ENCODE measurements at regions not wholly inside any gene's neighbourhood (a gene's known extent, or its start where the extent isn't known, plus 50 kb on each side); places are given as distances from the start of the nearest gene placed in this dataset.

DNA sequence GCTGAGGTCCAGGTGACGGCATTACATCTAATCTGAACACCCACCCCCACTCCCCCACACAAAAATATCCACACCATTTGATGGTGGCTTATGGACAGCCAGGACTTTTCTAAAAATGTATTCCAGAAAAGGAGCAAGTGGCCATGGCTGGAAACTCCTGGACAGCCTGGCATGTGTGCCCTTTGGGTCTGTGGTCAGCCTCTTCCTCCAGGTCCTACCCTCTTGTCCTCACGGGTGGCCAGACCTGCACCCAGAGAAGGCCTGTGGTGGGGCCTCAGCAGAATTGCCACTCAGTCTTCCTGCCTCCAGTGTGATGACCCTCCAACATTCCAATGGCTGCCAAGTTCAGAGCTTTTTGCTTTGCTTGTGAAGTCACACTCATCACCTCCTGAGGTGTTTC lies 600.6 kb downstream of the AJAP1 start:
- 85 to 96% (median 90%) methylated on average over 2 of the region's 2 CpGs for WGBS, 5 donors
- intact Hi-C loops (cut with DNase I; ENCODE audit: low total_unique reads), result no loop called here
- H3K27me3 ChIP-seq, result peaks cover 0 to 8% (median 0%) of the 10 kb centered on the region in 3 donors
- H3K27ac ChIP-seq, result no peak overlapping the region
- TF ChIP-seq POLR2AphosphoS5 (IDR thresholded peaks at IDR 0.05) (no peak), EP300 (IDR thresholded peaks at IDR 0.05) (no peak), CTCF (IDR thresholded peaks at IDR 0.05) (no peak), POLR2A (IDR thresholded peaks at IDR 0.05) (no peak)
- no peaks in the 10 kb centered on the region for H3K4me1 ChIP-seq
- H3K9me3 ChIP-seq, result peaks cover 0 to 23% (median 16%) of the 10 kb centered on the region in 4 donors
- no peaks in the 10 kb centered on the region for H3K36me3 ChIP-seq
- H3K4me3 ChIP-seq, result no peak overlapping the region
- peak in 1 of 2 donors; percentile 8 for DNase-seq

- Histone ChIP-seq H3K36me3 (no peaks in the 10 kb centered on the region), H3K4me1 (no peaks in the 10 kb centered on the region), H3K9me3 (peaks cover 0 to 22% (median 8%) of the 10 kb centered on the region in 4 donors), H3K27ac (no peak overlapping the region), H3K27me3 (peaks cover 0 to 14% (median 0%) of the 10 kb centered on the region in 3 donors), H3K4me3 (no peak overlapping the region)
- 83 to 91% (median 86%) methylated on average over 15 of the region's 15 CpGs for WGBS, 5 donors
- intact Hi-C loops (cut with DNase I; ENCODE audit: low total_unique reads), result no loop called here
- TF ChIP-seq CTCF (IDR thresholded peaks at IDR 0.05), result no peak
- TF ChIP-seq POLR2A (IDR thresholded peaks at IDR 0.05), result no peak
- no peak for TF ChIP-seq EP300 (IDR thresholded peaks at IDR 0.05)
- TF ChIP-seq POLR2AphosphoS5 (IDR thresholded peaks at IDR 0.05), result no peak
- DNase-seq, result peak in 1 of 2 donors; percentile 24
These were observed 599.8 kb downstream of the AJAP1 start for GRCh38 chr1:5254131-5254725.

DNA sequence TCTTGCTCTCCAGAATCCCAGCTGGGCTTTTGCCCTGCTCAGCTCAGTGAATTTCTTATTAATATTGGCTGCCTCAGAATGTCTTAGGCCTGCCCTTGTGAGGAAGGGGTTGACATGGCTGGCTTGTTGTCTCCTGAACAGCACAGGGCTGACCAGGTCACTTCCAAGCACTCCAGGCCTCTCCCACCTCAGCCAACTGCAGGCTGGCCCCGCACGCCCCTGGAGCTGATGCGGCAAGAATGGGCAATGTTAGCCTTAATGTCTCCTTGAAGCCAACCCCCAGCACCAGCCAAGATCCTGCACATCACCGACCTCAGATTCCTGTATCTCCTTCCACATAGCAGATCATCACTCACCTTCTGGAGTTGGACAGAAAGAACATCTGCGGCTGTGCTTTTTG lies 598.6 kb downstream of the AJAP1 start:
- H3K9me3 ChIP-seq, result peaks cover 0 to 17% (median 3%) of the 10 kb centered on the region in 4 donors
- H3K36me3 ChIP-seq, result no peaks in the 10 kb centered on the region
- H3K4me1 ChIP-seq, result no peaks in the 10 kb centered on the region
- no peak overlapping the region for H3K4me3 ChIP-seq
- H3K27ac ChIP-seq, result no peak overlapping the region
- TF ChIP-seq CTCF (IDR thresholded peaks at IDR 0.05), result no peak
- TF ChIP-seq POLR2A (IDR thresholded peaks at IDR 0.05), result no peak
- no peak for TF ChIP-seq EP300 (IDR thresholded peaks at IDR 0.05)
- TF ChIP-seq POLR2AphosphoS5 (IDR thresholded peaks at IDR 0.05), result no peak
- H3K27me3 ChIP-seq, result peaks cover 0 to 14% (median 0%) of the 10 kb centered on the region in 3 donors
- intact Hi-C loops (cut with DNase I; ENCODE audit: low total_unique reads), result no loop called here
- DNase-seq, result peak in 1 of 2 donors; percentile 24
- 83 to 100% (median 94%) methylated on average over 3 to 5 of the region's 5 CpGs for WGBS, 5 donors

GRCh38 chr1:5250336-5250735 lies 595.9 kb downstream of the AJAP1 start:
- DNase-seq, result peak in 1 of 2 donors; percentile 3
- no peaks in the 10 kb centered on the region for H3K4me1 ChIP-seq
- H3K27ac ChIP-seq, result no peak overlapping the region
- intact Hi-C loops (cut with DNase I; ENCODE audit: low total_unique reads), result no loop called here
- peaks cover 0 to 21% (median 4%) of the 10 kb centered on the region in 4 donors for H3K9me3 ChIP-seq
- H3K36me3 ChIP-seq, result no peaks in the 10 kb centered on the region
- H3K4me3 ChIP-seq, result no peak overlapping the region
- TF ChIP-seq POLR2A (IDR thresholded peaks at IDR 0.05) (no peak), CTCF (IDR thresholded peaks at IDR 0.05) (no peak), POLR2AphosphoS5 (IDR thresholded peaks at IDR 0.05) (no peak), EP300 (IDR thresholded peaks at IDR 0.05) (no peak)
- H3K27me3 ChIP-seq, result peaks cover 0 to 14% (median 0%) of the 10 kb centered on the region in 3 donors
- 42 to 96% (median 44%) methylated on average over 2 of the region's 2 CpGs for WGBS, 5 donors
